GM12878 (cell line): ENCODE measurements at regions not wholly inside any gene's neighbourhood (a gene's known extent, or its start where the extent isn't known, plus 50 kb on each side); places are given as distances from the start of the nearest gene placed in this dataset.

Source experiments
- ATAC-seq: fragments of 200-7000 bp; cut with Tn5 transposase; 3 replicates; pipeline ENCODE4 v1.9.1; 2020; ENCODE audit warnings: mild to moderate bottlenecking, moderate library complexity
- BruUV-seq: library from RNA; stranded (reverse); fragments of 400-500 nt; replicated peaks from 2 replicates; lab custom pipeline; 2021; lab: Mats Ljungman, UMichigan
- CTCF ChIA-PET: fragments of 300-600 bp; sonication (Branson Sonifier 250); formaldehyde crosslinking; extraction: SDS; loops from one replicate; lab custom pipeline; 2021; ENCODE audit warnings: inconsistent platforms; lab: Yijun Ruan, JAX
- POLR2A ChIA-PET: fragments of 350-600 bp; formaldehyde crosslinking; extraction: SDS; loops from one replicate; lab custom pipeline; 2021; ENCODE audit warnings: inconsistent platforms; lab: Charles Lee
- RAD21 ChIA-PET: fragments of 300-600 bp; sonication (Branson Sonifier 250); formaldehyde crosslinking; loops from one replicate; lab custom pipeline; 2023; ENCODE audit warnings: antibody characterized with exemption; ENCODE audit not compliant: unreplicated experiment; lab: Charles Lee
- SMC1A ChIA-PET: fragments of 300-600 bp; sonication (Branson Sonifier 250); formaldehyde crosslinking; loops from one replicate; lab custom pipeline; 2023; ENCODE audit not compliant: unreplicated experiment, uncharacterized antibody; lab: Charles Lee
- DNase-seq: peaks from one replicate; pipeline ENCODE4 v3.0.0-alpha.2; 2011; ENCODE audit warnings: low read depth, low spot score
- FAIRE-seq: peaks from 3 replicates; lab custom pipeline; 2011; peaks lifted over from hg19 to GRCh38; lab: Jason Lieb, UNC
- H2AFZ ChIP-seq: 2 replicates; pipeline ENCODE4 v1.6.0; 2011; ENCODE audit warnings: low read depth, low read length, control low read depth; ENCODE audit not compliant: control insufficient read depth
- H3K27ac ChIP-seq: 2 replicates; pipeline ENCODE4 v1.5.1; 2011; ENCODE audit warnings: control low read depth; ENCODE audit not compliant: control insufficient read depth, insufficient read depth
- H3K27me3 ChIP-seq, 2 experiments: replicated peaks in 1 of 2; 2 replicates each; pipeline versions ENCODE4 v1.6.0 to v1.6.1; 2011; ENCODE audit warnings: low read length in 1 of 2; ENCODE audit not compliant: control insufficient read depth in 2 of 2, insufficient read depth in 2 of 2
- H3K36me3 ChIP-seq, 2 experiments: 2 replicates each; pipeline ENCODE4 v1.5.1; 2011; ENCODE audit warnings: low read length in 1 of 2; ENCODE audit not compliant: control insufficient read depth in 2 of 2, insufficient read depth in 2 of 2
- H3K4me1 ChIP-seq: 2 replicates; pipeline ENCODE4 v1.6.1; 2011; ENCODE audit warnings: mild to moderate bottlenecking, low read length, moderate library complexity, mixed read lengths; ENCODE audit not compliant: control insufficient read depth, insufficient read depth
- H3K4me2 ChIP-seq: 2 replicates; pipeline ENCODE4 v1.6.0; 2011; ENCODE audit warnings: control low read depth; ENCODE audit not compliant: control insufficient read depth, insufficient read depth
- H3K4me3 ChIP-seq: fragments of 200-600 bp; sonication (generic); 2 replicates; pipeline ENCODE4 v1.5.1; 2016
- H3K79me2 ChIP-seq: 2 replicates; pipeline ENCODE4 v1.6.0; 2011; ENCODE audit warnings: low read length; ENCODE audit not compliant: control insufficient read depth, insufficient read depth
- H3K9ac ChIP-seq: 2 replicates; pipeline ENCODE4 v1.8.0; 2011; ENCODE audit warnings: low read length, control low read depth, mixed read lengths; ENCODE audit not compliant: control insufficient read depth, insufficient read depth
- H3K9me3 ChIP-seq: replicated peaks from 3 replicates; pipeline ENCODE4 v1.5.1; 2011; ENCODE audit warnings: mild to moderate bottlenecking, low read length; ENCODE audit not compliant: control insufficient read depth, insufficient read depth
- H4K20me1 ChIP-seq: 2 replicates; pipeline ENCODE4 v1.6.0; 2011; ENCODE audit not compliant: control insufficient read depth, insufficient read depth
- BMI1 ChIP-seq: fragments of 450-650 bp; IDR thresholded peaks from 2 replicates; pipeline ENCODE4 v1.6.1; 2016; ENCODE audit warnings: mild to moderate bottlenecking, moderate library complexity, borderline replicate concordance
- CHD2 ChIP-seq: IDR thresholded peaks from 2 replicates; pipeline ENCODE4 v1.6.1; 2011; ENCODE audit warnings: low read depth, low read length, improper control_type of control experiment, borderline replicate concordance
- GATAD2B ChIP-seq: fragments of 450-650 bp; conservative IDR thresholded peaks from 2 replicates; pipeline ENCODE4 v1.6.1; 2017; ENCODE audit warnings: low read depth, mild to moderate bottlenecking, moderate library complexity
- KDM1A ChIP-seq: fragments of 200-600 bp; sonication (generic); IDR thresholded peaks from 2 replicates; pipeline ENCODE4 v1.6.1; 2016; ENCODE audit warnings: borderline replicate concordance
- LARP7 ChIP-seq: fragments of 450-650 bp; IDR thresholded peaks from 2 replicates; pipeline ENCODE4 v1.6.1; 2017; ENCODE audit warnings: mild to moderate bottlenecking
- NFYA ChIP-seq: IDR thresholded peaks from 2 replicates; pipeline ENCODE4 v1.6.1; 2011; ENCODE audit warnings: low read depth, mild to moderate bottlenecking, low read length, improper control_type of control experiment, borderline replicate concordance
- PAX8 ChIP-seq: fragments of 450-650 bp; IDR thresholded peaks from 2 replicates; pipeline ENCODE4 v1.6.1; 2017; ENCODE audit warnings: mild to moderate bottlenecking, moderate library complexity
- POU2F2 ChIP-seq: IDR thresholded peaks from 3 replicates; pipeline ENCODE4 v1.6.1; 2011; ENCODE audit warnings: low read depth, mild to moderate bottlenecking, low read length, borderline replicate concordance
- SREBF1 ChIP-seq: IDR thresholded peaks from 2 replicates; pipeline ENCODE4 v1.6.1; 2012; ENCODE audit warnings: mild to moderate bottlenecking, low read length
- SUZ12 ChIP-seq: fragments of 200-600 bp; sonication (generic); IDR thresholded peaks from one replicate; pipeline ENCODE4 v1.6.1; 2018; ENCODE audit warnings: antibody characterized with exemption, mild to moderate bottlenecking; ENCODE audit not compliant: unreplicated experiment
- WGBS: methylation state at CpG from one replicate; pipeline ENCODE4 v1.1.6; 2016; ENCODE audit warnings: low lambda C conversion rate; ENCODE audit not compliant: insufficient replicate concordance, insufficient coverage; ENCODE audit errors: missing lambda C conversion rate; 5-methylcytosine and 5-hydroxymethylcytosine counted together
- in situ Hi-C: fragments of 300-500 bp; cut with MboI; formaldehyde crosslinking; loops from 9 replicates; pipeline ENCODE4 v1.14.3; 2018; ENCODE audit warnings: mixed read lengths
- intact Hi-C: fragments of 100-400 bp; cut with micrococcal nuclease; formaldehyde crosslinking; loops from one replicate; pipeline ENCODE4 v1.14.2; 2022; ENCODE audit not compliant: unreplicated experiment
- TF ChIP-seq, protein P1 (sequence below): fragments of 450-650 bp; conservative IDR thresholded peaks from 2 replicates; pipeline ENCODE4 v1.6.1; 2017; ENCODE audit warnings: mild to moderate bottlenecking, moderate library complexity
- TF ChIP-seq, protein P2 (sequence below): fragments of 450-650 bp; formaldehyde crosslinking; IDR thresholded peaks from 2 replicates; pipeline ENCODE4 v1.5.0; 2022; ENCODE audit warnings: mild to moderate bottlenecking, missing genetic modification characterization

DNA sequence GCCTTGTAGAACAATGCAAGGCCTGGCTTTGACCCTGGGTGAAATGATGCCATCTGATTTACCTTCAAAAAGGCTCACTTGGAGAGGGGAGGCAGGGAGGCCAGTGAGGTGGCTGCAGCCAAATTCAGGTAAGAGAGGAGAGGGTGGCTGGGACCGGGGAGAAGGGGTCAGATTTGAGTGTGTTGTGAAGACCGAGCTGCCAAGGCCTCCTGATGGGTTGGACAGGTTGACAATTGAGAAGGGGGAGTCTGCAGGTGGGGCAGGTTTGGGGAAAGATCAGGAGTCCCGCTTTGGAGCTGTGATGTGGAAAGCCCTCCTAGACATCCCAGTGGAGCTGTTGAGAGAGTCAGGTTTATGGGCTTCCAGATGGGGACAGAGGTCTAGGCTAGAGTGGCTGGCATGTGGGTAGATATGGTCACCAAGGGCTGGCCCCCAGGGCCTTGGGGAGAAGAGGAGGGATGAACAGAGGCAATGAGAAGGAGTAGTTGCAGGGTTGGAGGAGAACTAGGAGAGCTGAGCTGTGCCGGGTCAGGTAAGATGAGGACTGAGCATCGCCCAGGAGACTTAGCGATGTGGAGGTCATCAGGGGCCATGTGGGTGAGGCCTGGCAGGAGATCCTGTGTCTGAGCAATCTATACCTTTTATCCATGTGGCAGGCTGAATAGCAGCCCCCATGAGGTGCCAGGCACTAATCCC lies 70.5 kb upstream of the TOX2 start:
- H3K79me2 ChIP-seq, result no peaks in the 10 kb centered on the region
- no peak for TF ChIP-seq BMI1
- TF ChIP-seq POU2F2, result no peak
- no peak for TF ChIP-seq CHD2
- TF ChIP-seq SREBF1, result no peak
- TF ChIP-seq, protein P1, sequence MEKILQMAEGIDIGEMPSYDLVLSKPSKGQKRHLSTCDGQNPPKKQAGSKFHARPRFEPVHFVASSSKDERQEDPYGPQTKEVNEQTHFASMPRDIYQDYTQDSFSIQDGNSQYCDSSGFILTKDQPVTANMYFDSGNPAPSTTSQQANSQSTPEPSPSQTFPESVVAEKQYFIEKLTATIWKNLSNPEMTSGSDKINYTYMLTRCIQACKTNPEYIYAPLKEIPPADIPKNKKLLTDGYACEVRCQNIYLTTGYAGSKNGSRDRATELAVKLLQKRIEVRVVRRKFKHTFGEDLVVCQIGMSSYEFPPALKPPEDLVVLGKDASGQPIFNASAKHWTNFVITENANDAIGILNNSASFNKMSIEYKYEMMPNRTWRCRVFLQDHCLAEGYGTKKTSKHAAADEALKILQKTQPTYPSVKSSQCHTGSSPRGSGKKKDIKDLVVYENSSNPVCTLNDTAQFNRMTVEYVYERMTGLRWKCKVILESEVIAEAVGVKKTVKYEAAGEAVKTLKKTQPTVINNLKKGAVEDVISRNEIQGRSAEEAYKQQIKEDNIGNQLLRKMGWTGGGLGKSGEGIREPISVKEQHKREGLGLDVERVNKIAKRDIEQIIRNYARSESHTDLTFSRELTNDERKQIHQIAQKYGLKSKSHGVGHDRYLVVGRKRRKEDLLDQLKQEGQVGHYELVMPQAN, result no peak
- no peak for TF ChIP-seq SUZ12
- no peak for TF ChIP-seq NFYA
- no peak for TF ChIP-seq KDM1A
- TF ChIP-seq GATAD2B, result no peak
- no peak for TF ChIP-seq LARP7
- TF ChIP-seq, protein P2, sequence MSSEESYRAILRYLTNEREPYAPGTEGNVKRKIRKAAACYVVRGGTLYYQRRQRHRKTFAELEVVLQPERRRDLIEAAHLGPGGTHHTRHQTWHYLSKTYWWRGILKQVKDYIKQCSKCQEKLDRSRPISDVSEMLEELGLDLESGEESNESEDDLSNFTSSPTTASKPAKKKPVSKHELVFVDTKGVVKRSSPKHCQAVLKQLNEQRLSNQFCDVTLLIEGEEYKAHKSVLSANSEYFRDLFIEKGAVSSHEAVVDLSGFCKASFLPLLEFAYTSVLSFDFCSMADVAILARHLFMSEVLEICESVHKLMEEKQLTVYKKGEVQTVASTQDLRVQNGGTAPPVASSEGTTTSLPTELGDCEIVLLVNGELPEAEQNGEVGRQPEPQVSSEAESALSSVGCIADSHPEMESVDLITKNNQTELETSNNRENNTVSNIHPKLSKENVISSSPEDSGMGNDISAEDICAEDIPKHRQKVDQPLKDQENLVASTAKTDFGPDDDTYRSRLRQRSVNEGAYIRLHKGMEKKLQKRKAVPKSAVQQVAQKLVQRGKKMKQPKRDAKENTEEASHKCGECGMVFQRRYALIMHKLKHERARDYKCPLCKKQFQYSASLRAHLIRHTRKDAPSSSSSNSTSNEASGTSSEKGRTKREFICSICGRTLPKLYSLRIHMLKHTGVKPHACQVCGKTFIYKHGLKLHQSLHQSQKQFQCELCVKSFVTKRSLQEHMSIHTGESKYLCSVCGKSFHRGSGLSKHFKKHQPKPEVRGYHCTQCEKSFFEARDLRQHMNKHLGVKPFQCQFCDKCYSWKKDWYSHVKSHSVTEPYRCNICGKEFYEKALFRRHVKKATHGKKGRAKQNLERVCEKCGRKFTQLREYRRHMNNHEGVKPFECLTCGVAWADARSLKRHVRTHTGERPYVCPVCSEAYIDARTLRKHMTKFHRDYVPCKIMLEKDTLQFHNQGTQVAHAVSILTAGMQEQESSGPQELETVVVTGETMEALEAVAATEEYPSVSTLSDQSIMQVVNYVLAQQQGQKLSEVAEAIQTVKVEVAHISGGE, result no peak
- TF ChIP-seq PAX8, result no peak
- no peak overlapping the region for H3K4me2 ChIP-seq
- H2AFZ ChIP-seq, result no peak overlapping the region
- ChIA-PET CTCF (interaction anchor here (1.1 to 8.9 kb wide), 8 partner anchors 10 to 236 kb away, joined by 3 to 129 read pairs (median 4); no protein-coding TSS in a partner anchor), SMC1A (interaction anchor here (0.6 to 9.4 kb wide), 11 partner anchors 8 to 236 kb away, joined by 3 to 54 read pairs (median 3); no protein-coding TSS in a partner anchor), RAD21 (interaction anchor here (1.0 to 7.6 kb wide), 4 partner anchors 9 to 236 kb away, joined by 3 to 98 read pairs (median 6); no protein-coding TSS in a partner anchor), POLR2A (no interaction called here)
- BruUV-seq, result no TSS peak
- 95% methylated on average over 6 of the region's 6 CpGs for WGBS
- H3K27me3 ChIP-seq, result no peaks in the 10 kb centered on the region
- peaks cover 28% of the 10 kb centered on the region for H3K4me1 ChIP-seq
- no peak overlapping the region for H3K4me3 ChIP-seq
- intact Hi-C loops, result loop anchor here (5.0 kb wide), 1 partner anchor 73 kb away; no protein-coding TSS in a partner anchor
- H3K9ac ChIP-seq, result no peak overlapping the region
- ATAC-seq (no peak), DNase-seq (no peak), FAIRE-seq (no peak)
- H3K36me3 ChIP-seq, result no peaks in the 10 kb centered on the region
- no peaks in the 10 kb centered on the region for H3K9me3 ChIP-seq
- H4K20me1 ChIP-seq, result no peaks in the 10 kb centered on the region
- in situ Hi-C loops, result no loop called here
- no peak overlapping the region for H3K27ac ChIP-seq
